AG10803 (cell line): ENCODE measurements at regions not wholly inside any gene's neighbourhood (a gene's known extent, or its start where the extent isn't known, plus 50 kb on each side); places are given as distances from the start of the nearest gene placed in this dataset.

ENCODE experiments used
- DNase-seq: peaks from one replicate; pipeline ENCODE4 v3.0.0; 2010; ENCODE audit warnings: low read depth
- H3K4me3 ChIP-seq: 2 replicates; pipeline ENCODE4 v1.5.1; 2011; ENCODE audit warnings: mild to moderate bottlenecking, low read length, control low read depth
- TF ChIP-seq, protein P1 (sequence below): conservative IDR thresholded peaks from 2 replicates; pipeline ENCODE4 v1.5.1; 2011; ENCODE audit warnings: mild to moderate bottlenecking, low read length, control low read depth, inconsistent platforms

DNA sequence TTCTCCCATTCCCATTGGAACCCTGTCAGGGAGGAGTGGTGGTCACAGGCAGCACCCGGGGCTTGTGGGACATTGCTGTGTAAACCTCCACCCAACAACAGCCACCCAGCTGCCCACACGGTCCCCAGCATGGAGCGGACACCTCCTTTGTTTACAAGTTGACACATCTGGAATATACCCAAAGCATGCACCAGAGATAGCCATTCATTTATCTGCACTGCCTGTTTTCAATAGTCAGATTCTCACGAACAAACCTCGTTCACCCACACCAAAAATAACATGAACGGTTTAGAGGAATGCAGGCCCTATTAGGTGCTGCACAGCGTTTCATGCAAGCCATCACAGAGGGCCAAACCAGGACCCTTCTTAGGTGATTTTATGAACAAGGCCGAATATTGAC is 244.8 kb downstream of the FOXL1 start:
- no peak for DNase-seq
- TF ChIP-seq, protein P1, sequence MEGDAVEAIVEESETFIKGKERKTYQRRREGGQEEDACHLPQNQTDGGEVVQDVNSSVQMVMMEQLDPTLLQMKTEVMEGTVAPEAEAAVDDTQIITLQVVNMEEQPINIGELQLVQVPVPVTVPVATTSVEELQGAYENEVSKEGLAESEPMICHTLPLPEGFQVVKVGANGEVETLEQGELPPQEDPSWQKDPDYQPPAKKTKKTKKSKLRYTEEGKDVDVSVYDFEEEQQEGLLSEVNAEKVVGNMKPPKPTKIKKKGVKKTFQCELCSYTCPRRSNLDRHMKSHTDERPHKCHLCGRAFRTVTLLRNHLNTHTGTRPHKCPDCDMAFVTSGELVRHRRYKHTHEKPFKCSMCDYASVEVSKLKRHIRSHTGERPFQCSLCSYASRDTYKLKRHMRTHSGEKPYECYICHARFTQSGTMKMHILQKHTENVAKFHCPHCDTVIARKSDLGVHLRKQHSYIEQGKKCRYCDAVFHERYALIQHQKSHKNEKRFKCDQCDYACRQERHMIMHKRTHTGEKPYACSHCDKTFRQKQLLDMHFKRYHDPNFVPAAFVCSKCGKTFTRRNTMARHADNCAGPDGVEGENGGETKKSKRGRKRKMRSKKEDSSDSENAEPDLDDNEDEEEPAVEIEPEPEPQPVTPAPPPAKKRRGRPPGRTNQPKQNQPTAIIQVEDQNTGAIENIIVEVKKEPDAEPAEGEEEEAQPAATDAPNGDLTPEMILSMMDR: no peak
- no peak overlapping the region for H3K4me3 ChIP-seq

DNA sequence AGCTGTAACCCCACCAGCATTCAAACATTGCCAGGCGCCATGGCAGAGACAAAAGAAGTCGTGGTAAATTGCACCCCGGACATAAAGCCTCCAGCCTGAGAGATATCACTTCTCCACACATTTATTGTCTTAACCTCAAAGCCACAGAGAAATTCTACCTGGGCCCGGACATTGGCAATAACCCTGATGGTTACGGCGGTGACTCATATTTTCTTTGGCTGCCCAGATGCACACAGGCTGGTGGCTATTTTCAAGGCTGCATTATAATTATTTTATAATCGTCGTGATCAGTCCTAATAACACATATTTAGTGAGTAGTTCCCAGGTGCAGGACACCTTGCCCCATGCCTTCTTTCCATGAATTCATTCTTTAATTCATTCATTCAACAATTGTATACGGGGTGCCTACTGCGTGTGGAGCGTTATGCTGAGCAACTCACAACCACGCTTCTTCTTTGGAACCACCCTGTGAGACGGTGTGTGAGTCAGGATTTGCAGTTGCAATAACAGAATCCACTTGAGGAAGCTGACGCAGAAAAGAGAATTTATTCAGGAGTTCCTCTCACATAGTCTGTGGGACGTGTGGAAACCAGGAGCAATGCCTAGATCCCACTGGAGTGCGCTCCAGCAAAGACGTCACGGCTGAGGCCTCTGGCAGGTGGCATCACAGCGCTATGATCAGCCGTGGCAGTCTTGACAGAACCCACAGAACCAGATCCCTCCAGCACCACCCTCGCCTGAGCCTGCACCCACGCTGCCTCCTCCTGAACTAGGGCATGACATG is 245.7 kb downstream of the FOXL1 start:
- H3K4me3 ChIP-seq: no peak overlapping the region
- TF ChIP-seq, protein P1: no peak
- peak; percentile 7 for DNase-seq

GRCh38 chr16:86824751-86825296 is 246.5 kb downstream of the FOXL1 start:
- H3K4me3 ChIP-seq: no peak overlapping the region
- no peak for DNase-seq
- TF ChIP-seq, protein P1: no peak

DNA sequence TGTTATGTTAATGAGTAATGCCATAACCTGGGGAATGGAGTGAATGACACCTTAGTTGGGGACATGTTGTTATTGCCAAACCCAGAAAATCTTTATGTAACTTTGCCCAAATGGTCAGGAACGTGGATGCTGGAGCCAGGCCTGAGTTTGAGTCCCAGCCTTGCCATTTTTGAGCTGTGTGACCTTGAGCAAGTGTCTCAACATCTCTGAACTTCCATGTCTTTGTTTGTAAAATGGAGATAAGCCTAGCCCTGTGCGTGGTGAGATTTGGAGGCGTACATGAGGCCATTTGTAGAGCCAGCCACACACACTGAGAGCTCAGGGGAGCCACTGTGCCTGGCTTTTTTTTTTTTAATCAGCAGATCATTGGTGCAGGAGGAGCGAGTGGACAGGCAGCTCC is 247.3 kb downstream of the FOXL1 start:
- TF ChIP-seq, protein P1: no peak
- no peak for DNase-seq
- H3K4me3 ChIP-seq: no peak overlapping the region

DNA sequence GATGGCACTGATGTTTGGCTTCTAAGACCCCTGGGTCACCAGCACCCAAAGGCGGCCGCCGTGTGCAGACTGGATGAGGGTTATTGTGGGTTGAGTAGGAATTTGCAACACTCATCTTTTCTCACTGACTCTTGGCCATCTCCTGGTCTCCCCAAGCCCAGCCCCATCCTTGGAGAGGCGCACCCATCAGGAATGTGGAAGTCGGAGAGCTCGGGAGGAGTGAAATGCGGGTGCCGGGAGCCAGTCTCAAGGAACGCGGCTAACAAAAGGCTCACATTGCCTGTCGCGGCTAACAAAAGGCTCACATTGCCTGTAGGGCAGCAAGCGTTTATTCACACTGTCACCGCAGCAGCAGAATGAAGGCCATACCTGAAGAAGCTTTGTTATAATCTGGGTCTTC is 248.6 kb downstream of the FOXL1 start:
- peak; percentile 10 for DNase-seq
- no peak overlapping the region for H3K4me3 ChIP-seq
- TF ChIP-seq, protein P1: no peak

- TF ChIP-seq, protein P1: no peak
- DNase-seq: no peak
- no peak overlapping the region for H3K4me3 ChIP-seq
Measured at GRCh38 chr16:86827521-86827920, 249.2 kb downstream of the FOXL1 start.

DNA sequence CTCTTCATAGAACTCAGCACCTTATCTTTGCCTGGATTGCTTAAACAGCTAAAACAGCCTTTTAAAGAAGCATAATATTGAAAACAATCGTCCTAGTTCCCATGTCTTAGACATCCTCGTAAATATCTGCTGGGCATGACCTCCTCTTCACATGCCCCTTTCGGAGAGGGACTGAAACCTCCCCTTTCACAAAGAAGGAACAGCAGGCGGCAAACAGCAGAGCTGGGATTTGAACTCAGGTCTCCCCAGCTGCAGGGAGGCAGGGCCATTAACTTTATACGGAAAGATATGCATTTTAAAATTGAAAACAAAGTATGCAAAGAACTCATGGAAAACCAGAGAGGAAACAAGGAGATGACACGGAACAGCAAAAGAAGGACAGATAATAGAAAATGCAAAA is 249.9 kb downstream of the FOXL1 start:
- TF ChIP-seq, protein P1: no peak
- no peak for DNase-seq
- H3K4me3 ChIP-seq: no peak overlapping the region
